Mucosa of stomach (tissue), 1 donor: ENCODE measurements at regions not wholly inside any gene's neighbourhood (a gene's known extent, or its start where the extent isn't known, plus 50 kb on each side); places are given as distances from the start of the nearest gene placed in this dataset.

ENCODE experiments used
- H3K27me3 ChIP-seq: one replicate; pipeline ENCODE4 v1.7.0; 2013; ENCODE audit warnings: mild to moderate bottlenecking, low read length; ENCODE audit not compliant: control insufficient read depth, insufficient read depth
- H3K36me3 ChIP-seq: one replicate; pipeline ENCODE4 v1.7.0; 2013; ENCODE audit warnings: low read length; ENCODE audit not compliant: control insufficient read depth, insufficient read depth
- H3K4me1 ChIP-seq: one replicate; pipeline ENCODE4 v1.7.0; 2013; ENCODE audit warnings: mild to moderate bottlenecking, low read length; ENCODE audit not compliant: control insufficient read depth, insufficient read depth
- H3K4me3 ChIP-seq: one replicate; pipeline ENCODE4 v1.7.0; 2013; ENCODE audit warnings: low read length
- H3K9ac ChIP-seq: one replicate; pipeline ENCODE4 v1.7.0; 2013; ENCODE audit warnings: mild to moderate bottlenecking, low read length, moderate library complexity
- H3K9me3 ChIP-seq: one replicate; pipeline ENCODE4 v1.7.0; 2013; ENCODE audit warnings: mild to moderate bottlenecking, low read length, moderate library complexity; ENCODE audit not compliant: control insufficient read depth
- donor health status: Pancreatic carcinoma.

GRCh38 chr22:27650985-27651384, 150.6 kb downstream of the MN1 start:
- Histone ChIP-seq H3K36me3 (no peaks in the 10 kb centered on the region), H3K4me3 (no peak overlapping the region), H3K9me3 (no peaks in the 10 kb centered on the region), H3K27me3 (no peaks in the 10 kb centered on the region), H3K9ac (no peak overlapping the region), H3K4me1 (peaks cover 8% of the 10 kb centered on the region)

GRCh38 chr22:27651486-27651885, 150.1 kb downstream of the MN1 start:
- Histone ChIP-seq H3K9ac (no peak overlapping the region), H3K36me3 (no peaks in the 10 kb centered on the region), H3K4me3 (no peak overlapping the region), H3K9me3 (no peaks in the 10 kb centered on the region), H3K4me1 (peaks cover 8% of the 10 kb centered on the region), H3K27me3 (no peaks in the 10 kb centered on the region)

DNA sequence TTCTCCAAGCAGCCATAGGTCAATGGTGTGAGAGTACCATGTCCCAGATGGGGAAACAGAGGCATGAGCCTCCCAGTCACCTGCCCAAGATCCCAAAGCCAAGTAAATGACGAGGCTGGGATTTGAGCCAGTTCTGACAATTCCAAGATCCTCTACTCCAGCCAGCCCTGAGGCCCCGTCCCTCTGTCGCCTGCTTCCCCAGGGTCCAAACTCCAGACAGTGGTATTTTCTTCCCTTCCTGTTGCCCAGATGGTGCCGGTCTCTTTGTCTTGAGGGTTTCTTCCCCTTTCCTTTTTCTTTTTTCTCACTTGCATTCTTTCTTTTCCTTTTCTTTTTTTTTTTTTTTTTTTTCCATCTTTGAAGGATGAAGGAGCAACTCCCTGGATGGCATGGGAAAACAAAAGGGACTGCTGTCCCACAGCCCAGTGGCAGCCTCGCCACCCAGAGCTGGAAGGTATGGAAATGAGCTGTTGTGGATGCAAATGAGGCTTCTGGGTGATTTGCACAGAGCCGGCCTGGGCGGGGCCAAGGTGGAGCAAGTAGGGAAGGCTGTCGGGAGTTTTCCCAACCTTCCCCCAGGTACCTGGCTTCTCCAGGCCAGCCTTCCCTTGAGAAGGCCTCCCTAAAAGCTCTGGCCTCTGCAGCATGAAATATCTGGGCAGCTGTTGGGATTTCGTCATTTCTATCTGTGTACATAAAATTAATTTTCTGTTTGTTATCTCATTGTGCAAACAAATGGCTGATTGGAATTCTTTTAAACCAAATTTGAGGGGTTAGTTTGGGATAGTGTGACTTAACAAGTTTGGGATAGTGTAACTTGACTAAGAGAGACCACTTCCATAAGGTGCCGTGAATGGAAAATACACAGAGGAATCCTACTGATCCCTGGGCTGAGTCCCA, 146.8 kb downstream of the MN1 start:
- no peak overlapping the region for H3K9ac ChIP-seq
- no peaks in the 10 kb centered on the region for H3K27me3 ChIP-seq
- H3K9me3 ChIP-seq = no peaks in the 10 kb centered on the region

DNA sequence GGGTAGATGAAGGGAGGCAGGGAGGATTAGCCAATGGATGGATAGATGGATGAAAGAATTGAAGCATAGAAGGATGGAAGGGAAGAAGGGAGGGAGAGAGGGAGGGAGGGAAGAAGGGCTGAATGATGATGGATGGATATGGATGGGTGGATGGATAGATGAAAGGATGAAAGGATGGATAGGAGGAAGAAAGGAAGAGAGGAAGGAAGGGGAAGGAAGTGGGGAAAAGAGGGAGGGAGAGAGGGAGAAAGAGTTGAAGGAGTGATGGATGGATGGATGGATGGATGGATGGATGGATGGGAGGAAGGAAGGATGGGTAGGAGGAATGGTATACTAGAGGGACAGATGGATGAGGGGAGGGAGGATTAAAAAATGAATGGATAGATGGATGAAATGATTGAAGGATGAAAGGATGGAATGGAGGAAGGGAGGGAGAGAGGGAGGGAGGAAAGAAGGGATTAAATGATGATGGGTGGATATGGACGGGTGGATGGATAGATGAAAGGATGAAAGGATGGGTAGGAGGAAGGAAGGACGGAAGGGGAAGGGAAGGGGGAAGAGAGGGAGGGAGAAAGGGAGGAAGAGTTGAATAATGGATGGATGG, 145.9 kb downstream of the MN1 start:
- Histone ChIP-seq H3K27me3 (no peaks in the 10 kb centered on the region), H3K4me1 (peaks cover 8% of the 10 kb centered on the region), H3K4me3 (no peak overlapping the region), H3K9me3 (no peaks in the 10 kb centered on the region), H3K9ac (no peak overlapping the region), H3K36me3 (no peaks in the 10 kb centered on the region)

More for the DNA sequence above, 146.8 kb downstream of the MN1 start:
- Histone ChIP-seq H3K4me3 (no peak overlapping the region), H3K4me1 (peaks cover 8% of the 10 kb centered on the region), H3K36me3 (no peaks in the 10 kb centered on the region)

DNA sequence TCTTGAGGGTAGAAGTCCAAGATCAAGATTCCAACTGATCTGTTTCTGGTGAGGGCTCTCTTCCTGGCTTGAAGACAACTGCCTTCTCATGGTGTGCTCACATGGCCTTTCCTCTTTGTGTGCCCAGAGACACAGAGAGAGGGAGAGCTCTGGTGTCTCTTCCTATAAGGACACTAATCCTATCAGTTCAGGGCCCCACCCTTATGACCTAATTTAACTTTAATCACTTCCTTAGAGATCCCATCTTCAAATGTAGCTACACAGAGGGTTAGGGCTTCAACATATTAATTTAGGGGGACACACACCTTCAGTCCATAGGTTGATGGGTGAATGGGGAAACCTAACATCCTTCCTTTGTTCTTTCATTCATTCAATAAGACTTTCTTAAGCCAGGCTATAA, 144.6 kb downstream of the MN1 start:
- Histone ChIP-seq H3K9ac (no peak overlapping the region), H3K4me3 (no peak overlapping the region), H3K36me3 (no peaks in the 10 kb centered on the region), H3K9me3 (no peaks in the 10 kb centered on the region), H3K27me3 (no peaks in the 10 kb centered on the region), H3K4me1 (peaks cover 8% of the 10 kb centered on the region)

DNA sequence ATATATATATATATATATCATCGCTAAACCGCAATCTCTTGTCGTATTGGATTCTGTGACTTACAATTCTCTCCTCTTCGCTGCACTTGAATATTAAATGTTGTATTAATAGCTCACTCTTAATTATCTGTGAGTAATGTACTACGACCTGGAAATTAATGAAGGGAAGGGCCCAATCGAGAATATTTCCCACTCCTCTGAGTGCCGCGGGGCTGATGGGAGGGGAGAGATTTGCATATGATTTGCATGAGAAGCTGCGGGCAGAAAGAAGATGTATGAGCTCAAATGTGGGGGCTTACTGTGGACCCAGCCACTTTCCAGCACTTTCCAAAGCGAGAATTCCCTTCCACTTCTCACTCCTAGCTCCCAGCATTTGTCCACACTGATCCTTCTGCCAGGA, 141.2 kb downstream of the MN1 start:
- H3K27me3 ChIP-seq = no peaks in the 10 kb centered on the region
- H3K36me3 ChIP-seq = no peaks in the 10 kb centered on the region
- H3K4me1 ChIP-seq = peaks cover 13% of the 10 kb centered on the region
- no peak overlapping the region for H3K4me3 ChIP-seq
- no peaks in the 10 kb centered on the region for H3K9me3 ChIP-seq
- H3K9ac ChIP-seq = no peak overlapping the region

GRCh38 chr22:27662359-27663301, 138.9 kb downstream of the MN1 start:
- no peaks in the 10 kb centered on the region for H3K9me3 ChIP-seq
- H3K36me3 ChIP-seq = no peaks in the 10 kb centered on the region
- H3K9ac ChIP-seq = no peak overlapping the region
- no peak overlapping the region for H3K4me3 ChIP-seq
- H3K4me1 ChIP-seq = peaks cover 13% of the 10 kb centered on the region
- H3K27me3 ChIP-seq = no peaks in the 10 kb centered on the region

- H3K9me3 ChIP-seq = no peaks in the 10 kb centered on the region
- peaks cover 14% of the 10 kb centered on the region for H3K4me1 ChIP-seq
- H3K27me3 ChIP-seq = peaks cover 2% of the 10 kb centered on the region
- no peaks in the 10 kb centered on the region for H3K36me3 ChIP-seq
- H3K4me3 ChIP-seq = no peak overlapping the region
- no peak overlapping the region for H3K9ac ChIP-seq
These were observed 137.7 kb downstream of the MN1 start for GRCh38 chr22:27663812-27664211.

- H3K9me3 ChIP-seq = no peaks in the 10 kb centered on the region
- H3K27me3 ChIP-seq = peaks cover 9% of the 10 kb centered on the region
- H3K4me3 ChIP-seq = no peak overlapping the region
- peaks cover 32% of the 10 kb centered on the region for H3K4me1 ChIP-seq
- no peak overlapping the region for H3K9ac ChIP-seq
- no peaks in the 10 kb centered on the region for H3K36me3 ChIP-seq
These were observed 135.1 kb downstream of the MN1 start for GRCh38 chr22:27666272-27666997.

- Histone ChIP-seq H3K4me1 (peaks cover 32% of the 10 kb centered on the region), H3K9ac (no peak overlapping the region), H3K36me3 (no peaks in the 10 kb centered on the region), H3K4me3 (no peak overlapping the region), H3K9me3 (no peaks in the 10 kb centered on the region), H3K27me3 (peaks cover 9% of the 10 kb centered on the region)
These were observed 134.3 kb downstream of the MN1 start for GRCh38 chr22:27667121-27667843.
